OCI-LY7 (cell line): ENCODE measurements at regions not wholly inside any gene's neighbourhood (a gene's known extent, or its start where the extent isn't known, plus 50 kb on each side); places are given as distances from the start of the nearest gene placed in this dataset.

Source experiments
- CTCF ChIP-seq: fragments of 200-600 bp; sonication (generic); conservative IDR thresholded peaks from 2 replicates; pipeline ENCODE4 v1.5.1; 2014; ENCODE audit warnings: mild to moderate bottlenecking, antibody characterized with exemption, low read length, moderate library complexity, mixed read lengths
- EZH2phosphoT487 ChIP-seq: fragments of 200-600 bp; sonication (generic); IDR thresholded peaks from 2 replicates; pipeline ENCODE4 v1.6.1; 2018; ENCODE audit warnings: low read depth, borderline replicate concordance, mild to moderate bottlenecking, mixed run types, antibody characterized with exemption, low read length, moderate library complexity, mixed read lengths

GRCh38 chr21:17711896-17712295 lies 99.2 kb upstream of the BTG3 start:
- TF ChIP-seq CTCF, result no peak
- TF ChIP-seq EZH2phosphoT487, result no peak
